Activated CD8-positive, alpha-beta T cell treated with anti-CD3 and anti-CD28 coated beads, Interleukin-2, amount 10 ng/mL, durations not matched to agents 7 days and 5 days (primary cell): ENCODE measurements at regions not wholly inside any gene's neighbourhood (a gene's known extent, or its start where the extent isn't known, plus 50 kb on each side); places are given as distances from the start of the nearest gene placed in this dataset.

Experiments
- ATAC-seq: fragments of 150-1000 bp; cut with Tn5 transposase; one replicate; pipeline ENCODE4 v1.10.0; 2021; ENCODE audit warnings: moderate library complexity
- CTCF ChIA-PET: fragments of 350-600 bp; sonication (Branson Sonifier 250); formaldehyde crosslinking; loops from one replicate; lab custom pipeline; 2021; ENCODE audit warnings: antibody characterized with exemption; lab: Charles Lee
- POLR2A ChIA-PET: fragments of 350-600 bp; sonication (Branson Sonifier 250); formaldehyde crosslinking; loops from one replicate; lab custom pipeline; 2021; ENCODE audit warnings: antibody characterized with exemption; lab: Charles Lee
- DNase-seq: peaks from one replicate; pipeline ENCODE4 v3.0.0-alpha.2; 2020
- H3K27ac Mint-ChIP-seq: one replicate; pipeline ENCODE4 v1.8.0; 2021; ENCODE audit warnings: mild to moderate bottlenecking, mixed read lengths
- H3K27me3 Mint-ChIP-seq: one replicate; pipeline ENCODE4 v1.8.0; 2021; ENCODE audit warnings: low read depth, mixed read lengths
- H3K36me3 Mint-ChIP-seq: one replicate; pipeline ENCODE4 v1.8.0; 2021; ENCODE audit warnings: low read depth, mixed read lengths
- H3K4me1 Mint-ChIP-seq: one replicate; pipeline ENCODE4 v1.8.0; 2021; ENCODE audit warnings: low read depth, mixed read lengths
- H3K4me3 Mint-ChIP-seq: one replicate; pipeline ENCODE4 v1.8.0; 2021; ENCODE audit warnings: mild to moderate bottlenecking, mixed read lengths
- H3K9me3 Mint-ChIP-seq: one replicate; pipeline ENCODE4 v1.8.0; 2022; ENCODE audit warnings: mixed read lengths; ENCODE audit not compliant: insufficient read depth

- H3K9me3 Mint-ChIP-seq: peaks cover 8% of the 10 kb centered on the region
- no peak for DNase-seq
- H3K27ac Mint-ChIP-seq: no peak overlapping the region
- POLR2A ChIA-PET: no interaction called here
- H3K4me1 Mint-ChIP-seq: no peaks in the 10 kb centered on the region
- CTCF ChIA-PET: no interaction called here
- ATAC-seq: no peak
- H3K36me3 Mint-ChIP-seq: no peaks in the 10 kb centered on the region
- H3K4me3 Mint-ChIP-seq: no peak overlapping the region
- no peaks in the 10 kb centered on the region for H3K27me3 Mint-ChIP-seq
These were observed 569.8 kb upstream of the IGFBP7 start for GRCh38 chr4:57679969-57680368.

GRCh38 chr4:57676394-57676793, 566.2 kb upstream of the IGFBP7 start:
- H3K4me3 Mint-ChIP-seq: no peak overlapping the region
- H3K9me3 Mint-ChIP-seq: peaks cover 8% of the 10 kb centered on the region
- DNase-seq (no peak), ATAC-seq (no peak)
- no peaks in the 10 kb centered on the region for H3K36me3 Mint-ChIP-seq
- H3K27me3 Mint-ChIP-seq: no peaks in the 10 kb centered on the region
- POLR2A ChIA-PET: no interaction called here
- H3K27ac Mint-ChIP-seq: no peak overlapping the region
- CTCF ChIA-PET: no interaction called here
- no peaks in the 10 kb centered on the region for H3K4me1 Mint-ChIP-seq

- Mint-ChIP-seq H3K27ac (no peak overlapping the region), H3K36me3 (no peaks in the 10 kb centered on the region), H3K27me3 (no peaks in the 10 kb centered on the region), H3K4me3 (no peak overlapping the region), H3K9me3 (peaks cover 5% of the 10 kb centered on the region), H3K4me1 (no peaks in the 10 kb centered on the region)
- CTCF ChIA-PET: no interaction called here
- no peak for ATAC-seq
- POLR2A ChIA-PET: no interaction called here
- DNase-seq: no peak
These were observed 562.8 kb upstream of the IGFBP7 start for GRCh38 chr4:57672846-57673433.

GRCh38 chr4:57668621-57669020, 558.4 kb upstream of the IGFBP7 start:
- H3K27ac Mint-ChIP-seq: no peak overlapping the region
- ChIA-PET CTCF (no interaction called here), POLR2A (no interaction called here)
- ATAC-seq (no peak), DNase-seq (no peak)
- H3K4me3 Mint-ChIP-seq: no peak overlapping the region
- H3K4me1 Mint-ChIP-seq: no peaks in the 10 kb centered on the region
- H3K27me3 Mint-ChIP-seq: no peaks in the 10 kb centered on the region
- H3K36me3 Mint-ChIP-seq: no peaks in the 10 kb centered on the region
- H3K9me3 Mint-ChIP-seq: no peaks in the 10 kb centered on the region

- Mint-ChIP-seq H3K9me3 (no peaks in the 10 kb centered on the region), H3K27ac (no peak overlapping the region), H3K4me3 (no peak overlapping the region), H3K27me3 (no peaks in the 10 kb centered on the region), H3K4me1 (no peaks in the 10 kb centered on the region), H3K36me3 (no peaks in the 10 kb centered on the region)
- POLR2A ChIA-PET: no interaction called here
- ATAC-seq: no peak
- DNase-seq: no peak
- CTCF ChIA-PET: no interaction called here
These were observed 555.6 kb upstream of the IGFBP7 start for GRCh38 chr4:57665806-57666205.

- H3K27me3 Mint-ChIP-seq: no peaks in the 10 kb centered on the region
- H3K27ac Mint-ChIP-seq: no peak overlapping the region
- no peaks in the 10 kb centered on the region for H3K36me3 Mint-ChIP-seq
- no peaks in the 10 kb centered on the region for H3K9me3 Mint-ChIP-seq
- ChIA-PET CTCF (no interaction called here), POLR2A (no interaction called here)
- ATAC-seq (no peak), DNase-seq (no peak)
- no peak overlapping the region for H3K4me3 Mint-ChIP-seq
- no peaks in the 10 kb centered on the region for H3K4me1 Mint-ChIP-seq
These were observed 551.4 kb upstream of the IGFBP7 start for GRCh38 chr4:57661517-57662090.

GRCh38 chr4:57658673-57659072, 548.5 kb upstream of the IGFBP7 start:
- Mint-ChIP-seq H3K9me3 (no peaks in the 10 kb centered on the region), H3K4me1 (no peaks in the 10 kb centered on the region), H3K4me3 (no peak overlapping the region), H3K27me3 (no peaks in the 10 kb centered on the region), H3K36me3 (no peaks in the 10 kb centered on the region), H3K27ac (no peak overlapping the region)
- ATAC-seq: no peak
- POLR2A ChIA-PET: no interaction called here
- CTCF ChIA-PET: no interaction called here
- DNase-seq: no peak

GRCh38 chr4:57658188-57658587, 548.0 kb upstream of the IGFBP7 start:
- DNase-seq (no peak), ATAC-seq (no peak)
- Mint-ChIP-seq H3K27me3 (no peaks in the 10 kb centered on the region), H3K4me1 (no peaks in the 10 kb centered on the region), H3K27ac (no peak overlapping the region), H3K4me3 (no peak overlapping the region), H3K36me3 (no peaks in the 10 kb centered on the region), H3K9me3 (no peaks in the 10 kb centered on the region)
- POLR2A ChIA-PET: no interaction called here
- CTCF ChIA-PET: no interaction called here

- ChIA-PET CTCF (interaction anchor here (0.7 kb wide), 1 partner anchor 258 kb away, joined by 3 read pairs; no protein-coding TSS in a partner anchor), POLR2A (no interaction called here)
- ATAC-seq (no peak), DNase-seq (no peak)
- H3K27ac Mint-ChIP-seq: no peak overlapping the region
- H3K4me1 Mint-ChIP-seq: no peaks in the 10 kb centered on the region
- no peaks in the 10 kb centered on the region for H3K27me3 Mint-ChIP-seq
- no peak overlapping the region for H3K4me3 Mint-ChIP-seq
- H3K36me3 Mint-ChIP-seq: no peaks in the 10 kb centered on the region
- no peaks in the 10 kb centered on the region for H3K9me3 Mint-ChIP-seq
These were observed 545.2 kb upstream of the IGFBP7 start for GRCh38 chr4:57655342-57655741.

- POLR2A ChIA-PET: no interaction called here
- no peak for ATAC-seq
- no peaks in the 10 kb centered on the region for H3K36me3 Mint-ChIP-seq
These were observed 542.6 kb upstream of the IGFBP7 start for GRCh38 chr4:57652779-57653178.

GRCh38 chr4:57640391-57641100, 530.4 kb upstream of the IGFBP7 start:
- ATAC-seq (no peak), DNase-seq (no peak)
- CTCF ChIA-PET: no interaction called here
- POLR2A ChIA-PET: no interaction called here
- H3K27me3 Mint-ChIP-seq: no peaks in the 10 kb centered on the region
- H3K4me3 Mint-ChIP-seq: no peak overlapping the region
- H3K36me3 Mint-ChIP-seq: no peaks in the 10 kb centered on the region
- H3K9me3 Mint-ChIP-seq: no peaks in the 10 kb centered on the region
- H3K27ac Mint-ChIP-seq: no peak overlapping the region
- no peaks in the 10 kb centered on the region for H3K4me1 Mint-ChIP-seq

More at GRCh38 chr4:57652779-57653178, 542.6 kb upstream of the IGFBP7 start:
- Mint-ChIP-seq H3K27me3 (no peaks in the 10 kb centered on the region), H3K4me3 (no peak overlapping the region), H3K9me3 (no peaks in the 10 kb centered on the region), H3K4me1 (no peaks in the 10 kb centered on the region), H3K27ac (no peak overlapping the region)
- CTCF ChIA-PET: no interaction called here
- DNase-seq: no peak

- Mint-ChIP-seq H3K27me3 (no peaks in the 10 kb centered on the region), H3K4me3 (no peak overlapping the region), H3K36me3 (no peaks in the 10 kb centered on the region), H3K4me1 (no peaks in the 10 kb centered on the region), H3K27ac (no peak overlapping the region), H3K9me3 (no peaks in the 10 kb centered on the region)
- ChIA-PET CTCF (no interaction called here), POLR2A (no interaction called here)
- ATAC-seq (no peak), DNase-seq (no peak)
These were observed 529.6 kb upstream of the IGFBP7 start for GRCh38 chr4:57639561-57640382.
